Stimulated activated CD4-positive, alpha-beta T cell treated with anti-CD3 and anti-CD28 coated beads, Interleukin-15, amount 100 ng/mL, for 48 hours (primary cell): ENCODE measurements at regions not wholly inside any gene's neighbourhood (a gene's known extent, or its start where the extent isn't known, plus 50 kb on each side); places are given as distances from the start of the nearest gene placed in this dataset.

Experiments used
- DNase-seq, 2 donors: peaks; one replicate each; pipeline ENCODE4 v3.0.0-alpha.2; 2020; ENCODE audit warnings: low read depth in 2 of 2

- no peak for DNase-seq
Observed at GRCh38 chr20:24762791-24763350, 186.2 kb upstream of the CST7 start.

GRCh38 chr20:24763386-24764026 is 185.6 kb upstream of the CST7 start:
- no peak for DNase-seq

DNA sequence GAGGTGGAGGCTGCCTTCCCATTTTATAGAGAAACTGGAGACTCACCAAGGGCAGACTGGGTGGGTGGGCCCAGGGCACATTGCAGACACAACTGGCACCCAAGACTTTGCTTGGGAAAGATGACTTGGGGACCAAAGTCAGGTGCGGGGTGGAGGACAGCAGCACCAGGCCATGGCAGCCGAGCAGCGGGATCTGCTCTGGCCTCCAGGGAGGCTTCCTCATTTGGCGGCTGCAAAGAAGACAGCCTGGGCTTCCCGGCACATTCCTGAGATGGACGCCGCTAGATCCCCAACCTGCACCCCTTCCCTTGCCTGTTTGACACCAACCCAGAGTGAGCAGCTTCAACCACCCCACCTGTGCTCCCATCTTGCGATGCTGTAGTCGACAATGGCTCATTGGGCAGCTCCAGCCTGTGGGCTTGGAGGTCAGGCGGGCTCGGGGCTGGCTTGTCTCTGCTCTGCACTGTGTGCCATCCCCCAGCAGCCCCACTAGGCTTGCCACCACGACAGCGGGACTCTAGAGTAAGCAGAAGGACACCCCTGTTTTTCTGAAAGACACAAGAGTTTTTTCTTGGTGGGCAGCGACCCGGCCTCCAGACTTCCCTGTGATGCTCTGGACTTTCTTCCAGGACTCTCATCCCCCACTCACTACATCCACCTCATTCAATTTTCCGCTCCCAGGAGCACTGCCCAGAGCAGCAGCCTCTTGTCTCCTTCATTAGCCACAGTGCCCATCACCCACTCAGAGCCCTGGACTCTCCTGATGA is 184.9 kb upstream of the CST7 start:
- no peak for DNase-seq

GRCh38 chr20:24764794-24765202 is 184.3 kb upstream of the CST7 start:
- no peak for DNase-seq

GRCh38 chr20:24765316-24766142 is 183.5 kb upstream of the CST7 start:
- no peak for DNase-seq

GRCh38 chr20:24766143-24766527 is 182.9 kb upstream of the CST7 start:
- no peak for DNase-seq

GRCh38 chr20:24766826-24767622 is 182.0 kb upstream of the CST7 start:
- no peak for DNase-seq

- DNase-seq, result no peak
Observed at GRCh38 chr20:24767623-24768100, 181.4 kb upstream of the CST7 start.

DNA sequence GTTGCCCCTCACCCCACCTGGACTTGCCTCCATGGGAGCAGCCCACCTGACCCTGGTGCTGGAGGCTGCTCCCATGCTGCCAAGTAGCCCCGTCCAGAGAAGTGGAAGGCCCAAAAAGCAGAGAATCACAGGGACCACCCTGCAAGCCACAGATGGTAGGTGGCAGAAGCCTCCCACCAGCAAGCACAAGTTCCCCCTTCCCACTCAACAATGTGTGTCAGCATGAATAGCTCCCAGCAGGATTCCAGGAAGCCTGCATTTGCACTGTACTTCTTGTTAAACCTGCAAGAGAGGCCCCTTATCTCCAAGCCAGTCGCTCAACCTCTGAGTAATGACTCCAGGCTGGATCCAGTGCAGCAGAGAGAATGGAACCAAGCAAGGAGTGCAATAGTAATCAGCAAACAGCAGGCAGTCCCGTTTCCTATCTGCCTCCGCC is 180.8 kb upstream of the CST7 start:
- DNase-seq, result no peak

- DNase-seq, result no peak
Observed at GRCh38 chr20:24768713-24769601, 180.1 kb upstream of the CST7 start.

- DNase-seq, result no peak
Observed at GRCh38 chr20:24769878-24770627, 179.0 kb upstream of the CST7 start.

DNA sequence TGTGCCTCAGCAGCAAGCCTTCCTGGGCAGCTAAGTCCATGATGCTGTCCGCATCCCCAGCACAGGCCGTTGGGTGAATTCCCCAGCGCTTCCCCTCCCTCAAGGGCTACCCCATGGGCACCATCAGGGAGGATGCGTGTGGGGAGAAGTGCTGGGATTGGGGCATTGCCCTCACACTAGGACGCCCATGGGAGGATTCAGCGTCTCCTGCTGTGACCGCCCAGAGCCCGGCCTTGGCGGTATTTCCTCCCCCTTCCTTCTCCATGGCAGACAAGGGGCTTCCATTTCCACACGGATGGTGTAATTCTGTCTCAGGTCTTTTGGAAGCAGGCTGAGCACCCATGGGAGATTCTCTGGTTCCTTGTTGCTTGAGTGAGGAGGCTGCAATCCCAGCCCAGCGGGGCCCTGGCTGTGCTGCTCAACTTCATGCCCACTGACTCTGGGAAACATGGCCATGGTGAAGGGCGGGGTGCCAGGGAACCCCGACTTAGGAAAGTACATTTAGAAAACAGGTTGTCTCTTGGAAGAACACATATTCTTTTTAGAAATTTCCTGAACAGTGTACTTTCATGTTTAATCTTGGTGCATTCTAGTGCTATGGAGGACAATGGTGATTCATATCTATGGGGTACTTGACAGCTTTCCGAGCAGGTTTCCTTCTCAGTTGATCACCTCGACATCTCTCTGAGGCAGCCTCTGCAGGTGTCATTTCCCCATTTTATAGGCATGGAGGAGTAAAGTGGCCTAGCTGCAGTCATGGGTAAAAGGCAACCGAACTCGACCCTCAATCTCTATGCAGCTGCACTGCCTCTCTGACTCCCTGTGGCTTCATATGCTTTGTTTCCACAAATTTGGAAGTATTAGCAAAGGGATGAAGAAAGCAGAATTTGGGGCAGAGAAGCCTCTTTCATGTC is 178.2 kb upstream of the CST7 start:
- DNase-seq, result no peak

GRCh38 chr20:24771542-24772061 is 177.5 kb upstream of the CST7 start:
- no peak for DNase-seq

DNA sequence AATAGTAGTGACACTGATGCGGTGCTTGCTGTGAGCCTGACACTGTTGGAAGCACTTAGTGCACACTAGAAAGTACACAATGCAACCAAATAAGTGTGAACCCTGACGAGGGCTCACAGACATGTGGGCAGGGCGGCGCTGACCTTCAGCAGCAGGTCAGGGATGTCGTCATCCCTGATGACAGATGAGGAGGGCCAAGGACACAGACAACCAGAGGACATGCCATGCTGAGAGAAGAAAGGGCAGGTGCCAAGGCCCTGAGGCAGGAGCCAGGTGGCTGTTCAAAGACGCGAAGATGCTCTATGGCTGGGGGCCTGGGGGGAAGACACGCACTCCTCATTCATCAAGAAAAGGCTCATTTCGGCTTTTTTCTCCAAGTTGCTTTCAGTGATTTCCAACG is 176.4 kb upstream of the CST7 start:
- DNase-seq, result no peak

GRCh38 chr20:24773168-24773567 is 175.9 kb upstream of the CST7 start:
- no peak for DNase-seq

- peak in 1 of 2 donors; percentile 11 for DNase-seq
Observed at GRCh38 chr20:24773751-24774201, 175.3 kb upstream of the CST7 start.

DNA sequence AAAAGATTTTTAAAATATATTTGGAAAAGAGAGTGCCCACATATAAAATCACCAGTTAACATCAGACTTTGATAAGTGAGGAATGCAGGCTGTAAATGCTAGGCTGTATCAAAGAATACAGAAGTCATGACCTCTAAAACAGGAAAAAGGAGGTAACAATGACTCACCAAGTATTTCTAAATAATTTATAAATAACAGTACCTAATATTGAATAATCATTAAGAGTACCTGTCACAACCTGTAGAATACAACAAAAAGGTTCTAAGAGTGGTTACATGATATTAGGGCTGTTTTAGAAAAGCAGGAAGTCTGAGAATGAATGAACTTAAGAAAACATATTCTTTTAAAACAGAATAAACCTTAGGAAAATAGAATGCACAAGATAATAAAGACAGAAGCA is 173.1 kb upstream of the CST7 start:
- DNase-seq, result no peak

- no peak for DNase-seq
Observed at GRCh38 chr20:24776755-24777271, 172.3 kb upstream of the CST7 start.
